GM21360 (cell line): ENCODE measurements at regions not wholly inside any gene's neighbourhood (a gene's known extent, or its start where the extent isn't known, plus 50 kb on each side); places are given as distances from the start of the nearest gene placed in this dataset.
A peak's percentile ranks its signal among the peaks of the same experiment; 100 is the strongest.
"Not testable (repeated sequence)": the region's sequence is repeated elsewhere in the genome, so short reads cannot be mapped to it uniquely, and the experiment has no call there.

Source experiments
- ATAC-seq: cut with Tn5 transposase; IDR thresholded peaks from one replicate; pipeline ENCODE4 v1.9.1; 2021; ENCODE audit warnings: mild to moderate bottlenecking, moderate library complexity; ENCODE audit not compliant: unreplicated experiment

- ATAC-seq = no peak
These were observed 420.9 kb downstream of the COL11A1 start for GRCh38 chr1:102687383-102687782.

DNA sequence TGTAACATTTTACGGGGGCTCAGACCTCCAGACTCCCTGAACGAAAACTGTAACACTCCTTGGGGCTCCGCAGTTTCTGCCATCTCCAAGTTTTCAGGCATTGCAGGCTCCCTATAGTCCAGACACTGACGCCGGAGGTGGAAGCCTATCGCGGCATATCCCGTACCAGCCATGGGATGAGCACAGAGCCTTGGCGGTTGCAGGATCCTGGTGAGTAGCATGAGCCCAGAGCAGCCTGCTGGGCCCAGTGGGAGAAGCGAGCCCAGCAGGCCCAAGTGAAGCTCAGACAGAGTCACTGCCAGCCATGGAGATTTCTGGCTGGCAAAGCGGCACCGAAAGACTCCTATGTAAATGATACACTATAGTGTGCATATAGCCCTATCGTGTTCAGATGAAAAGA is 446.8 kb downstream of the COL11A1 start:
- no peak for ATAC-seq

DNA sequence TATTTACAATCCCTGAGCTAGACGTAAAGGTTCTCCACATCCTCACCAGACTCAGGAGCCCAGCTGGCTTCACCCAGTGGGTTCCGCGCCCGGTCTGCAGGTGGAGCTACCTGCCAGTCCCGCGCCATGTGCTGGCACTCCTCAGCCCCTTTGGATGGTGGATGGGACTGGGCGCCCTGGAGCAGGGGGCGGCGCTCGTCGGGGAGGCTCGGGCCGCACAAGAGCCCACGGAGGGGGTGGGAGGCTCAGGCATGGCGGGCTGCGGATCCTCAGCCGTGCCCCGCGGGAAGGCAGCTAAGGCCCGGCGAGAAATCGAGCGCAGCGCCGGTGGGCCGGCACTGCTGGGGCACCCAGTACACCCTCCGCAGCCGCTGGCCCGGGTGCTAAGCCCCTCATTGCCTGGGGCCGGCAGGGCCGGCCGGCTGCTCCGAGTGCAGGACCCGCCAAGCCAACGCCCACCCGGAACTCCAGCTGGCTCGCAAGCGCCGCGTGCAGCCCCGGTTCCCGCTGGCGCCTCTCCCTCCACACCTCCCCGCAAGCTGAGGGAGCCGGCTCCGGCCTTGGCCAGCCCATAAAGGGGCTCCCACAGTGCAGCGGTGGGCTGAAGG is 448.3 kb downstream of the COL11A1 start:
- ATAC-seq = not testable (repeated sequence)

DNA sequence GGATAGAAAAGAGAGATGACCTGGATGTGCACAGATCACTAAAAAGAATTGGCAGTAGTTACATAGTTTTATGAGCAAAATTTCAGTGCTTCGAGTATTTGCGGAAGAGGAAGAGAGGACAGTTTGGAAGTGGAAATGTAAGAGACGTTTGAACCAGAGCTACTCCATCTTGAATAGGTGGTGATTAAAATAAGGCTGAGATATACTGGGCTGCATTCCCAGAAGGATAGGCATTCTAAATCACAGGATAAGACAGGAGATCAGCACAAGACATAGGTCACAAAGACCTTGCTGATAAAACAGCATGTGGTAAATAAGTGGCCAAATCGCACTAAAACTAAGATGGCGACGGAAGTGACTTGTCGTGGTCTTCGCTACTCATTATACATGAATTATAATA is 453.3 kb downstream of the COL11A1 start:
- no peak for ATAC-seq

DNA sequence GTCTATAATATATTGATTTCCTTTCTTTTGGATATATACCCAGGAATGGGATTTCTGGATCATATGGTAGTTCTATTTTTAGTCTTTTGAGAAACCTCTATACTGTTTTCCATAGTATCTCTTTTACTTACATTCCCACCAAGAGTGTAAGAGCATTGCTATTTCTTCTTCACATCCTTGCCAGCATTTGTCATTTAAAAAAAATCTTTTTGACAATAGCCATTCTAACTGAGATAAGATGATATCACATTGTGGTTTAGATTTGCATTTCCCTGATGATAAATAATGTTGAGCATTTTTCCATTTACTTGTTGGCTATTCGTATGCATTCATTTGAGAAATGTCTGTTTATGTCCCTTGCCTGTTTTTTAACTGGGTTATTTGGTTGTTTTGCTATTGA is 467.4 kb downstream of the COL11A1 start:
- ATAC-seq = no peak

- no peak for ATAC-seq
These were observed 468.0 kb downstream of the COL11A1 start for GRCh38 chr1:102640312-102640711.

- ATAC-seq = no peak
These were observed 476.6 kb downstream of the COL11A1 start for GRCh38 chr1:102631691-102632090.

- ATAC-seq = no peak
These were observed 478.3 kb downstream of the COL11A1 start for GRCh38 chr1:102630041-102630440.

GRCh38 chr1:102628109-102628613 is 480.2 kb downstream of the COL11A1 start:
- ATAC-seq = no peak

GRCh38 chr1:102627145-102627544 is 481.2 kb downstream of the COL11A1 start:
- no peak for ATAC-seq

GRCh38 chr1:102615896-102616295 is 492.4 kb downstream of the COL11A1 start:
- no peak for ATAC-seq

DNA sequence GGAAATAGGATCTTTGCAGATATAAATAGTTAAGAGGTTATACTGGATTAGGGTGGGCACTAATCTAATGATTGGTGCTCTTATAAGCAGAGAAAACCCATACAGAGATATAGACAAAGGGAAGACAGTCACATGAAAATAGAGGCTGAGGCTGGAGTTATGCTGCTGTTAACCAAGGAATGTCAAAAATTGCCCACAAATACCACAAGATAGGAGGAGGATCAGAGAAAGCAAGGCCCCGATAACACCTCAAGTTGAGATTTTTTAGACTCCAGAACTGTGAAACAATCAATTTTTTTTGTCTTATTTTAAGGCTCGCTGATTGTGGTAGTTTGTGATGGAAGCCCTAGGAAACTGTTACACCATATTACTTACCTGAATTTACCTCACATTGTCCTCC is 513.2 kb downstream of the COL11A1 start:
- ATAC-seq = no peak

DNA sequence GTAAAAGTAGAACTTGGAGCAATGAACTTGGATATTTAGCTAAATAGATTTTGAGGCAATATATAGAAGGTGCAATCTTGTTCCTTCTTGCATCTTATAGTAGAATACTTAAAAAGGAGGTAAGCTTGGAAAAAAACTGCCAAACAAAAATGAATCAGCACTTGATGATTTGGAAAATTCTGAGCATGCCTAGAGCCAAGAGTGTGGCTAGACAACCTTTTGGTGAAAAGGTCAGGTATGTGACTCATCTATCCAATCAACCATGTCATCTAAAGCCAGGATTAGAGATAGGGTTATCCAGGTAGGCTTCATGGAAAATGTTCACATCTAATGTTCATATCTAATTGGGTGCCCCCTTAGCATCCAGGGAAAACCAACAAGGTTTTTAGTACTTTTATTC is 515.0 kb downstream of the COL11A1 start:
- ATAC-seq = no peak

DNA sequence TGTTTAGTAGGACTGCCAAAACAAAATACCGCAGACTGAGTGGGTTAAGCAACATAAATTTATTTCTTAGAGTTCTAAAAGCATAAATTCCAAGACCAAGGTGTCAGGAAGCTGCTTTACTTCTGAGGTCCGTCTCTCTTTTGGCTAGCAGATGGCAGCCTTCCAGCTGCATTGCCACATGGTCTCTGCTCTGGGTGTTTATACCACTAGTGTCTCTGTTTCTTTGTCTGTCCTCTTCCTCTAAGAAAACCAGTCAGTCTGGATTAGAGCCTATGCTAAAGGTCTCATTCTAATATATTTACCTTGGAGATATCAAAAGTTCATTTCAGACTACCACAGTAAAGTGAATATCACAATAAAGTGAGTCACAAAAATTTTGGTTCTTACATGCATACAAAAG is 519.8 kb downstream of the COL11A1 start:
- ATAC-seq = no peak

DNA sequence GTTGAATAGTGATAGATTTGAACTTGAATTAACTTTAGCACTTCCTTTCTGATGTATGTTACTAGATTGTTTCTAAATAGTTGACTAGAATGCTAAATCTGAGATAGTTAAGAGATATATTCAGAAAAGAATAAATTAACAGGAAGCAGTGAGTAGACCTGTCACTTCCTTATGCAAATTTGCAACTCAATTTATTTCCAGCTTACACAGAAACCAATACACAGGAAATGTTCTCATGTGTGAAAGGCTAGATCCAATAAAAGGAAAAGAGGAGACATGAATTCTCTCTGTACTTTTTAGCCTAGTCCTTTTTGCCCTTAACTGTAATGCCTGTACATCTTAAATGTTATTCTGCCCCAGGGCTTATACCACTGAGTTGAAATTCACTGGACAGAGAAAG is 522.3 kb downstream of the COL11A1 start:
- ATAC-seq = no peak

- no peak for ATAC-seq
These were observed 527.5 kb downstream of the COL11A1 start for GRCh38 chr1:102580806-102581205.

DNA sequence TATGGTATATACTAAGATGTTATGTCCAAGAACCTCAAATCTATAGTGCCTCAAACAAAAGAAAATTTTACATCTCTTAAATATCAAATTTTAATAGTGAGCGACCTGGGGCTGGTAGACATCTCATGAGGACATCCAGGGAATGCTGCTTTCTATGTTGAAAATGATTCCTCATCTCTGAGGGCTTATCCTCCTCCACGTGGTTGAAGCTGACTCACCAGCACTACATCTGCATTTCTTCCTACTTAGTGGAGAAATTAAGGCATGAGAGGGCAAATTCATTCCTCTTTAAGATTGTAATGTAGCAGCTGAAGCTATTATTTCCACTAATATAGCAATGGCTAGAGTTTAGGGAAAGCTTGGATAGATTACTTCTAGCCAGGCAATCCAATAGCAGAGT is 529.5 kb downstream of the COL11A1 start:
- no peak for ATAC-seq

GRCh38 chr1:102572637-102573036 is 535.7 kb downstream of the COL11A1 start:
- no peak for ATAC-seq

DNA sequence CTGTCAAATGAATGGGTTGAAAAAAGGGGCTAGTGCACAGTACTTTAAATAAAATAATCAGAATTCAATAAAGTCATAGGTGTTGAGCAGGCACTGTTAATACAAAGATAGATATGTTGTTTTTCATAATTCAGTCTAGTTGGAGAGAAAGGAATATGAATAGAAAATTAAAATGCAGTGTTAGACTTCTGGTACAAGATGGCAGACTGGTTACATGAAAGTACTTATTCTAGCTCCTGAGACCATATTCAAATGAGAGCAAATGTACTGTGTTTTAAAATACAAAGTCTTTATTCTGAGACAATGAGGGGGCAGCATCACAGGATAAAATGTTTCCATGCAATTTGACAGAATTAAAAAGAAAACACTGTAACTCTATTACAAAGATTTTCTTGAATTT is 542.1 kb downstream of the COL11A1 start:
- no peak for ATAC-seq

- ATAC-seq = no peak
These were observed 545.9 kb downstream of the COL11A1 start for GRCh38 chr1:102562380-102562779.

DNA sequence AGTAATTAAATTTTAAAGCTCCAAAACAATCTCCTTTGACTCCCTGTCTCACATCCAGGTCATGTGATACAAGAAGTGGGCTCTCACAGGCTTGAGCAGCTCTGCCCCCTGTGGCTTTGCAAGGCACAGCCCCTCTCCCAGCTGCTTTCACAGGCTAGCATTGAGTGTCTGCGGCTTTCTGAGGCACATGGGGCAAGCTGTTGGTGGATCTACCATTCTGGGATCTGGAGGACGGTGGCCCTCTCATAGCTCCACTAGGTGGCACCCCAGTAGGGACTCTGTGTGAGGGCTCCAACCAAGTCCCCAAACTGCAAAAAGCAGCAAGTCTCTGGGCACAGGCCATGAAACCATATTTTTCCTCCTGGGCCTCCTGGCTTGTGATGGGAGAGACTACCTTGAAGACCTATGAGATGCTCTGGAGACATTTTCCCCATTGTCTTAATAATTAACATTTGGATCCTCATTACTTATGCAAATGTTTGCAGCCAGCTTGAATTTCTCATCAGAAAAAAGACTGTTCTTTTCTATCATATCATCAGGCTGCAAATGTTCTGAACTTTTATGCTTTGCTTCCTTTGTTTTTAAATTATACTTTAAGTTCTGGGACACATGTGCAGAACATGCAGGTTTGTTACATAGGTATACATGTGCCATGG is 554.1 kb upstream of the OLFM3 start:
- ATAC-seq = peak; percentile 55

DNA sequence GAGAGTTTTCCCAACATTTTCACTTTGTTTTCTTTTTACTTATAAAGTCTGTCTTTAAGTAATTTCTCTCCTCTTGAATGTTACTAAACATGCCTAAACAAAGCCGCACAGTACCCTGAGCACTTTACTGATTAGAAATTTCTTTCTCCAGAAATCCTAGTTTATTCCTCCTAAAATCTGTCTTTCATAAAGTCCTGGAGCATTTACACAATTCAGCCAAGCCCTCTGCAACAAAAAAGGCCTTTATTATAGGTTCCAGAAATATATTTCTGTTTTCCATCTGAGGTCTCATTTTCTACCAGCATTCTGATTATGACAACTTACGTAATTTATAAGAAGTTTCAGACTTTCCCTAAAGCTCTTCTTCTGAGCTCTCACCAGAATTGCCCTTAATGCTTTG is 549.5 kb upstream of the OLFM3 start:
- ATAC-seq = no peak
